IMR-90 (cell line): ENCODE measurements at regions not wholly inside any gene's neighbourhood (a gene's known extent, or its start where the extent isn't known, plus 50 kb on each side); places are given as distances from the start of the nearest gene placed in this dataset.
A peak's percentile ranks its signal among the peaks of the same experiment; 100 is the strongest.

ENCODE experiments used
- ATAC-seq: fragments of 200-7000 bp; cut with Tn5 transposase; 2 replicates; pipeline ENCODE4 v1.9.1; 2020; ENCODE audit warnings: low read depth, mild to moderate bottlenecking, moderate library complexity
- BruUV-seq: library from RNA; stranded (reverse); fragments of 400-500 nt; replicated peaks from 2 replicates; lab custom pipeline; 2021; lab: Mats Ljungman, UMichigan
- CTCF ChIA-PET: fragments of 300-600 bp; formaldehyde crosslinking; extraction: SDS; loops from one replicate; lab custom pipeline; 2021; ENCODE audit warnings: antibody characterized with exemption; lab: Yijun Ruan, JAX
- POLR2A ChIA-PET: fragments of 300-600 bp; sonication (Branson Sonifier 250); formaldehyde crosslinking; loops from one replicate; lab custom pipeline; 2022; ENCODE audit warnings: antibody characterized with exemption; ENCODE audit not compliant: unreplicated experiment; lab: Charles Lee
- DNase-seq: peaks from one replicate; pipeline ENCODE4 v3.0.0; 2013
- H2AFZ ChIP-seq: replicated peaks from 2 replicates; pipeline ENCODE3; 2013; ENCODE audit warnings: low read length, mild to moderate bottlenecking; ENCODE audit not compliant: poor library complexity
- H2AK5ac ChIP-seq: 2 replicates; pipeline ENCODE4 v1.6.1; 2013; ENCODE audit warnings: low read depth, low read length, inconsistent platforms
- H2AK9ac ChIP-seq: replicated peaks from 2 replicates; pipeline ENCODE3; 2013; ENCODE audit warnings: mild to moderate bottlenecking, low read depth, low read length, moderate library complexity; ENCODE audit not compliant: poor library complexity
- H2BK120ac ChIP-seq: 2 replicates; pipeline ENCODE4 v1.6.1; 2013; ENCODE audit warnings: low read depth, low read length, inconsistent platforms
- H2BK15ac ChIP-seq: 3 replicates; pipeline ENCODE4 v1.6.1; 2013; ENCODE audit warnings: low read depth, low read length, inconsistent platforms
- H2BK20ac ChIP-seq: 2 replicates; pipeline ENCODE4 v1.6.1; 2013; ENCODE audit warnings: low read depth, mild to moderate bottlenecking, inconsistent platforms, low read length, moderate library complexity
- H2BK5ac ChIP-seq: 2 replicates; pipeline ENCODE4 v1.6.1; 2013; ENCODE audit warnings: mild to moderate bottlenecking, low read depth, low read length, inconsistent platforms; ENCODE audit not compliant: poor library complexity, severe bottlenecking
- H3K14ac ChIP-seq: replicated peaks from 2 replicates; pipeline ENCODE4 v1.6.1; 2013; ENCODE audit warnings: low read depth, low read length, inconsistent platforms
- H3K18ac ChIP-seq: 2 replicates; pipeline ENCODE4 v1.6.1; 2013; ENCODE audit warnings: low read depth, low read length, control low read depth
- H3K23ac ChIP-seq: 2 replicates; pipeline ENCODE4 v1.6.1; 2013; ENCODE audit warnings: low read depth, low read length, inconsistent platforms
- H3K27ac ChIP-seq: 2 replicates; pipeline ENCODE4 v1.5.1; 2013; ENCODE audit warnings: mild to moderate bottlenecking, control low read depth, low read length; ENCODE audit not compliant: insufficient read depth
- H3K27me3 ChIP-seq: 2 replicates; pipeline ENCODE4 v1.6.1; 2013; ENCODE audit warnings: low read length; ENCODE audit not compliant: control insufficient read depth, insufficient read depth
- H3K36me3 ChIP-seq: 2 replicates; pipeline ENCODE4 v1.6.1; 2013; ENCODE audit warnings: low read length, mixed read lengths; ENCODE audit not compliant: control insufficient read depth, insufficient read depth
- H3K4ac ChIP-seq: 2 replicates; pipeline ENCODE4 v1.6.1; 2013; ENCODE audit warnings: low read depth, low read length, inconsistent platforms
- H3K4me1 ChIP-seq: 2 replicates; pipeline ENCODE4 v1.6.1; 2013; ENCODE audit warnings: low read length, mixed read lengths; ENCODE audit not compliant: control insufficient read depth, insufficient read depth
- H3K4me2 ChIP-seq: 2 replicates; pipeline ENCODE4 v1.6.1; 2013; ENCODE audit warnings: low read depth, mild to moderate bottlenecking, control low read depth, low read length, moderate library complexity
- H3K4me3 ChIP-seq: 2 replicates; pipeline ENCODE4 v1.5.1; 2013; ENCODE audit warnings: low read depth, mild to moderate bottlenecking, control low read depth, low read length, moderate library complexity; ENCODE audit not compliant: insufficient read depth
- H3K56ac ChIP-seq: 2 replicates; pipeline ENCODE4 v1.6.1; 2013; ENCODE audit warnings: low read length, inconsistent platforms; ENCODE audit not compliant: insufficient read depth; ENCODE audit errors: extremely low read depth
- H3K79me1 ChIP-seq, 2 experiments: 2 replicates each; pipeline ENCODE4 v1.6.1; 2013; ENCODE audit warnings: low read length in 2 of 2, inconsistent platforms in 1 of 2, low read depth in 1 of 2
- H3K9ac ChIP-seq: 2 replicates; pipeline ENCODE4 v1.6.1; 2013; ENCODE audit warnings: low read depth, low read length, control low read depth
- H3K9me1 ChIP-seq: 2 replicates; pipeline ENCODE4 v1.6.1; 2013; ENCODE audit warnings: low read length, inconsistent platforms; ENCODE audit not compliant: insufficient read depth
- H3K9me3 ChIP-seq: 2 replicates; pipeline ENCODE4 v1.6.1; 2013; ENCODE audit warnings: low read length; ENCODE audit not compliant: control insufficient read depth, insufficient read depth
- H4K20me1 ChIP-seq: 2 replicates; pipeline ENCODE4 v1.6.1; 2013; ENCODE audit warnings: low read length, inconsistent platforms; ENCODE audit not compliant: insufficient read depth
- H4K5ac ChIP-seq: 2 replicates; pipeline ENCODE4 v1.6.1; 2013; ENCODE audit warnings: mild to moderate bottlenecking, low read depth, low read length, control low read depth
- H4K8ac ChIP-seq, 2 experiments: 2 replicates each; pipeline ENCODE4 v1.6.1; 2013; ENCODE audit warnings: low read depth in 2 of 2, low read length in 2 of 2, control low read depth in 1 of 2, inconsistent platforms in 1 of 2
- H4K91ac ChIP-seq: 2 replicates; pipeline ENCODE4 v1.6.1; 2013; ENCODE audit warnings: low read depth, low read length, inconsistent platforms; ENCODE audit not compliant: insufficient read depth
- BHLHE40 ChIP-seq: fragments of 150-350 bp; IDR thresholded peaks from 2 replicates; pipeline ENCODE4 v1.6.1; 2016; ENCODE audit warnings: mild to moderate bottlenecking, low read depth, low read length
- CEBPB ChIP-seq: IDR thresholded peaks from 2 replicates; pipeline ENCODE4 v1.6.1; 2012; ENCODE audit warnings: low read depth, low read length, improper control_type of control experiment
- ELK1 ChIP-seq: fragments of 150-350 bp; IDR thresholded peaks from 2 replicates; pipeline ENCODE4 v1.6.1; 2016; ENCODE audit warnings: low read depth, mild to moderate bottlenecking, low read length, moderate library complexity, borderline replicate concordance
- FOS ChIP-seq: fragments of 150-350 bp; IDR thresholded peaks from 2 replicates; pipeline ENCODE4 v1.6.1; 2016; ENCODE audit warnings: low read depth, low read length
- MAFK ChIP-seq: IDR thresholded peaks from 2 replicates; pipeline ENCODE4 v1.6.1; 2012; ENCODE audit warnings: low read depth, low read length, improper control_type of control experiment
- WGBS, 2 experiments: methylation state at CpG; one replicate each; pipeline versions ENCODE4 v1.1.5 to v1.1.7; 2013; ENCODE audit warnings: missing lambda C conversion rate in 2 of 2; ENCODE audit not compliant: insufficient read length in 1 of 2; ENCODE audit errors: extremely low coverage in 2 of 2; 5-methylcytosine and 5-hydroxymethylcytosine counted together
- dilution Hi-C: fragments of 300-500 bp; cut with HindIII; formaldehyde crosslinking; loops from one replicate; pipeline ENCODE4 v1.14.3; 2018; ENCODE audit warnings: low sequenced_read_pairs; ENCODE audit not compliant: unreplicated experiment
- in situ Hi-C: fragments of 300-500 bp; cut with MboI; formaldehyde crosslinking; loops from 3 replicates; pipeline ENCODE4 v1.14.3; 2019; ENCODE audit warnings: low sequenced_read_pairs, inconsistent platforms, mixed read lengths
- intact Hi-C: fragments of 100-400 bp; cut with micrococcal nuclease; formaldehyde crosslinking; loops from 2 replicates; pipeline ENCODE4 v1.10.0; 2022

GRCh38 chr6:4531406-4531805 is 244.8 kb upstream of the CDYL start:
- dilution Hi-C loops = no loop called here
- H3K4me1 ChIP-seq = no peaks in the 10 kb centered on the region; the same call in 1 of the 2 replicates
- POLR2A ChIA-PET = no interaction called here
- no peak overlapping the region for H3K4me3 ChIP-seq
- H3K27me3 ChIP-seq = no peaks in the 10 kb centered on the region
- no peak overlapping the region for H2BK5ac ChIP-seq
- no TSS peak for BruUV-seq
- intact Hi-C loops = no loop called here
- TF ChIP-seq BHLHE40 = no peak
- TF ChIP-seq MAFK = no peak
- TF ChIP-seq CEBPB = no peak
- no peak for TF ChIP-seq FOS
- TF ChIP-seq ELK1 = no peak
- CTCF ChIA-PET = no interaction called here
- H3K4me2 ChIP-seq = no peak overlapping the region
- H3K36me3 ChIP-seq = no peaks in the 10 kb centered on the region
- H4K8ac ChIP-seq = no peak overlapping the region
- H3K4ac ChIP-seq = no peak overlapping the region
- ATAC-seq = no peak; the same call in 1 of the 2 replicates
- no peak overlapping the region for H2AK9ac ChIP-seq
- peak; percentile 27 for DNase-seq
- in situ Hi-C loops = no loop called here
- H3K23ac ChIP-seq = no peak overlapping the region
- WGBS, 2 experiments = 29% methylated on average over 1 of the region's 1 CpG; no CpG with 5 or more reads in 1 of the 2 experiments
- no peak overlapping the region for H4K5ac ChIP-seq
- H4K20me1 ChIP-seq = no peaks in the 10 kb centered on the region
- no peak overlapping the region for H2BK15ac ChIP-seq
- H3K9me1 ChIP-seq = no peaks in the 10 kb centered on the region
- H3K18ac ChIP-seq = no peak overlapping the region
- H3K27ac ChIP-seq = no peak overlapping the region
- no peak overlapping the region for H2AK5ac ChIP-seq
- no peak overlapping the region; the same call in 1 of the 2 replicates for H4K91ac ChIP-seq
- H3K14ac ChIP-seq = no peak overlapping the region
- peak overlapping the region; percentile 45; the same call in 1 of the 2 replicates for H2BK20ac ChIP-seq
- H2BK120ac ChIP-seq = no peak overlapping the region
- H3K9me3 ChIP-seq = no peaks in the 10 kb centered on the region; the same call in 1 of the 2 replicates
- H3K9ac ChIP-seq = no peak overlapping the region
- H3K79me1 ChIP-seq = no peaks in the 10 kb centered on the region
- H2AFZ ChIP-seq = no peak overlapping the region
- H3K56ac ChIP-seq = no peak overlapping the region
